Cerebellar nuclear complex (tissue), 1 donor: ENCODE measurements at regions not wholly inside any gene's neighbourhood (a gene's known extent, or its start where the extent isn't known, plus 50 kb on each side); places are given as distances from the start of the nearest gene placed in this dataset.
"Not testable (repeated sequence)": the region's sequence is repeated elsewhere in the genome, so short reads cannot be mapped to it uniquely, and the experiment has no call there.

Experiments
- DNase-seq, 2 experiments: peaks; one replicate each; lab custom pipeline; 2025; lab: John Stamatoyannopoulos, UW

GRCh38 chr20:48124960-48125359 is 339.7 kb upstream of the SULF2 start:
- DNase-seq: no peak

GRCh38 chr20:48124181-48124782 is 339.0 kb upstream of the SULF2 start:
- no peak for DNase-seq

- DNase-seq: no peak
These were observed 334.8 kb upstream of the SULF2 start for GRCh38 chr20:48120120-48120519.

- not testable (repeated sequence) for DNase-seq
These were observed 334.1 kb upstream of the SULF2 start for GRCh38 chr20:48119389-48119788.

GRCh38 chr20:48115502-48115901 is 330.2 kb upstream of the SULF2 start:
- no peak for DNase-seq

- DNase-seq: no peak
These were observed 322.3 kb upstream of the SULF2 start for GRCh38 chr20:48107560-48107959.

GRCh38 chr20:48106428-48106827 is 321.1 kb upstream of the SULF2 start:
- DNase-seq: no peak

GRCh38 chr20:48105526-48105925 is 320.2 kb upstream of the SULF2 start:
- no peak for DNase-seq

GRCh38 chr20:48102931-48103660 is 317.8 kb upstream of the SULF2 start:
- DNase-seq: peak in 1 of 2 experiments; percentile 49

- no peak for DNase-seq
These were observed 317.0 kb upstream of the SULF2 start for GRCh38 chr20:48102076-48102787.

GRCh38 chr20:48100483-48100882 is 315.2 kb upstream of the SULF2 start:
- DNase-seq: no peak

- no peak for DNase-seq
These were observed 313.6 kb upstream of the SULF2 start for GRCh38 chr20:48098866-48099265.

GRCh38 chr20:48098099-48098498 is 312.8 kb upstream of the SULF2 start:
- no peak for DNase-seq

GRCh38 chr20:48096957-48097890 is 311.9 kb upstream of the SULF2 start:
- DNase-seq: no peak

GRCh38 chr20:48096212-48096875 is 311.1 kb upstream of the SULF2 start:
- no peak for DNase-seq

- DNase-seq: no peak
These were observed 309.7 kb upstream of the SULF2 start for GRCh38 chr20:48094944-48095343.

GRCh38 chr20:48094196-48094749 is 309.0 kb upstream of the SULF2 start:
- DNase-seq: no peak

- no peak for DNase-seq
These were observed 307.5 kb upstream of the SULF2 start for GRCh38 chr20:48092596-48093280.

GRCh38 chr20:48090784-48091183 is 305.5 kb upstream of the SULF2 start:
- DNase-seq: no peak

- DNase-seq: no peak
These were observed 305.0 kb upstream of the SULF2 start for GRCh38 chr20:48090314-48090713.

- no peak for DNase-seq
These were observed 295.3 kb upstream of the SULF2 start for GRCh38 chr20:48080583-48080982.
